SK-MEL-5 (cell line): ENCODE measurements at regions not wholly inside any gene's neighbourhood (a gene's known extent, or its start where the extent isn't known, plus 50 kb on each side); places are given as distances from the start of the nearest gene placed in this dataset.
A peak's percentile ranks its signal among the peaks of the same experiment; 100 is the strongest.

Experiments
- DNase-seq: peaks from one replicate; pipeline ENCODE4 v3.0.0-alpha.2; 2016; ENCODE audit warnings: low read depth, low spot score
- in situ Hi-C: cut with HindIII; loops from 2 replicates; pipeline ENCODE4 v1.10.0; 2016; ENCODE audit warnings: low sequenced_read_pairs, high pct_unique_total_duplicates, low pct_unique_long_range_greater_than_20kb

DNA sequence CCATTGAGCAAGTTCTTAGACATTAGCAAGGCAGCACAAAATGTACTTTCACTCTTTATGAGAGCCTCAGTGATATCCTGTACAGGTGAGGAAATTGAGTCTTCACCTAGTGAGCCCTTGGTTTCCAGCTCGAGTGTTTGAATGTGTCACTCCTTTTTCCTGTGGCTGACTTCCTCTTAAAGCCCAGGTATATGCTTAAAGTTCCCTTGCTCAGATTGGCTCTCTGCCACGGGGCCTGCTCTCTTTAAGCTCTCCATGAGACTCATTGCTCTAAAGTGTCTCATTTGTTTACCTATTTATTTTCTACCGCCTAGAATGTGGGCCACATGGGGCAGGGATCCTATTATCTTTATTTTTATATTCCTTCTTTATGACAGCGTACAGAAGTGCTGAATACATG, 324.9 kb downstream of the SIPA1L2 start:
- in situ Hi-C loops = no loop called here
- DNase-seq = no peak

DNA sequence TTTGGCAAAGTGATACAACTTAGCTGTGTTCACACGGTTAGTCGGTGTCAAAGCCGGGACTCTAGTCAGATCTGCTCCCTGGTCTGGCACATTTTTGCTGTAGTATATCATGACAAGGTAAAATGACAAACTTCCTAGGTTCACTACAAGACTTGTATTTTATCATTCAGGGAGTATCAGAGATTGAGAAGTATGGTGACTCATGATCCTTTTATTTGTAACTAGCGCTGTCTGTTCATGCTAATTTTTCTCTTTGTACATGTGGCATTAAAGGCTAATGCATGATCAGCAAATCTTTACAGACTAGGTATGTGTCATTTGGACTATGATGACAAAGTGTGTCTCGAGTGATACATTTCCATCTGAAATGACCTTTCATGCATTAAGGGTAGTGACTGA, 326.7 kb downstream of the SIPA1L2 start:
- DNase-seq = no peak
- in situ Hi-C loops = no loop called here

DNA sequence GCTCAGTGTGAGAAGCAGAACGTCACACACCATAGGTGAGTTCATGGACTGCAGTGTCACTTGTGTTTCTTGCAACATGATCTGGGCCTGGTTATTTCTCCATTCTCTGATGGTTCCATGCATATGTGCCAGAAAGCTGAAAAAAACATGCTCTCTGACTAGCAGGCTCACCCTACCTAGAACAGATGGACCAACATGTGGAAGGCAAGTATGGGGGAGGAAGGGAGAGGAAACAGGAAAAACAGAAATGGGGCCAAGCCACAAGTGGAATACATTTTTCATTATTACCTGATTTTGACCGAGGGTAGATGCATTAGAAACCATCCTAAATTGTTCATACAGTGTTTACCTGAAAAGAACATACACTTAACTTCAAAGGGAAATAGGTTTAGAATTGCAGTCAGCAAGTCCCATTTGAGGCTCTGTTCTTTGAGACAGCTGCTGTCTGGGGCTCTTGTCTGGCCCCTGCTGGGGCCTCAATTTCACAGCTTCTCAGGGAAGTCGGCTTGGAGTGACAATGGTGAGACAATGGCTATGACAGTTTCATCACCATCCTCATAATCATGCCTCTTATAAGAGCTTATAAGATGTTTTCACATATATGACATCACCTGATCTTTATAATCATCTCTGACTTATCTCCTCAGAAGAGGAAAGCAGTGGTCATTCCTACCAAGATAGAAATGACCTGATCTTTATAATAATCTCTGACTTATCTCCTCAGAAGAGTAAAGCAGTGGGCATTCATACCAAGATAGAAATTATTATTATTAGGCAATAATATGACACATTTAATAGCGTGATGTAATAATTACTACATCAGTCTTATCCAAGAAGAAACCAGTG, 327.3 kb downstream of the SIPA1L2 start:
- in situ Hi-C loops = no loop called here
- DNase-seq = no peak

DNA sequence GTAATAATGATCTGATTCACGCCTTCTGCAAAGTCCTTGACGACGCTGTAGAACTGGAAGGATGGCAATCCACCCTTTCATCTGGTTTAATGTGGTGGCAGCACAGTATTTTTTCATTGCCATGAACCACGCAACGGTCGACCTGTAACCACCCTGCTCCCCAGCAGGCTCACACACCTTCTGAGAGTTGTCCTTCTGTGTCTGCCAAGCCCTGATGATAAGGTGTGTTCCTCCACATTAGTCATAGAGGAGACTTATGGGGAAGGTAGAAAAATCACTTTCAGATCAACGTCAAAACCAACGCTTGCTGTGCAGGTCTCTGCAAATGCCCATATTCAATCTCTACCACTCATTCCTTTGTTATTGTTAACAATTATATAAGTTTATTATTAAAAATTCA, 328.7 kb downstream of the SIPA1L2 start:
- in situ Hi-C loops = no loop called here

DNA sequence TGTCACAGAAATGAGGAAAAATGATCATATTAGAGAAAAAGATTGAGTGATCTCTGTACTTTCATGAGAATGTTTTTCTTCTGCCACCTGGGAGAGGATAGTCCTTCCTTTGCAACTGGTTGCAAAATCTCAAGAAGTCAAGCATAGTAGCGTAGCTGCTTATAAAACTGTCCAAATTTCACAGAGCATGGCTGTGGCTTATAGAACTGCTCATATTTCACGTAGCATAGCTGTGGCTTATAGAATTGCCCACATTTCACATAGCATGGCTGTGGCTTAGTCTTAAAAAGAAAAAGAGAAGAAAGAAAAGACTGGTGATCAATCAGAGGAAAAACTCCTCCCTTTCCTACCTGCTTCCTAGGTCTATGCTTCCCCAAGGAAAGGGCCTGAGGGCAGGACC, 329.5 kb downstream of the SIPA1L2 start:
- DNase-seq = no peak
- in situ Hi-C loops = no loop called here

More for the DNA sequence above, 328.7 kb downstream of the SIPA1L2 start:
- DNase-seq = no peak

DNA sequence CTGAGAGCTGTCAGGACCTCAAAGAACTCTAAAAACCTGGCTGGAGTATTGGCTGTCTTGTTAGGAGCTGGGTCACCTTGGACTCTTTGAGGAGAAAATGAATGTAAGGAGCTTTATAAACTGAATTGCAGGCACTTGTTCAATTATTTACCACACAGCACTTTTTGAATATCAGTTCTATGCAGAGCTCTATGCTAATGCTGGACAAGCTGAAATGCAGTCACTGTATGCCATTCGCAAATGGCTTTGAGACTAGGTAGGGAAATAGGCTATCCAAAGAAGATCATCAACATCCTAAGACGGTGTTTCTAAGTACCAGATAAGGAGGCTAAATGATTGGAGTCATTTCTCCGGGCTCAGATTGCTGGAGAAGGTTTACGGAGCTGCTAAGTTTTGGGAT, 333.5 kb downstream of the SIPA1L2 start:
- DNase-seq = no peak
- in situ Hi-C loops = no loop called here

DNA sequence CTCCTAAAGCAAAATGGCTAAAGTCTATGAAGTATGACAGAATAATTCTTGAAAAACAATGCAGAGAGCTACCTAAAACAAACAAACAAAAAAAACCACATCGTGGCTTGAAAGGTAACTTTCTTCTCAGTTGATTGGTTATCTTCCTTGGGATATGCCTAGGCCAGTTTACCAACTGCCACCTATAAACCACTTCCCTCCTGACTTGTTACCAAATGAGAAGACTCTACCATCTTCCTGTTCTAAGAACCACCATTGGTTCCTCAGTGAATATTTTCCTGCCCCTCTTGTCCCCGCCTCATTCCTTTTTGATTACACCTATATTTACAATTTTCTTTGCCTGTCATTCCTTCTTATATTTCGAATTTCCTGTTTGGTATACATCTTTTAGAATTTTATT, 336.6 kb downstream of the SIPA1L2 start:
- DNase-seq = no peak
- in situ Hi-C loops = no loop called here

DNA sequence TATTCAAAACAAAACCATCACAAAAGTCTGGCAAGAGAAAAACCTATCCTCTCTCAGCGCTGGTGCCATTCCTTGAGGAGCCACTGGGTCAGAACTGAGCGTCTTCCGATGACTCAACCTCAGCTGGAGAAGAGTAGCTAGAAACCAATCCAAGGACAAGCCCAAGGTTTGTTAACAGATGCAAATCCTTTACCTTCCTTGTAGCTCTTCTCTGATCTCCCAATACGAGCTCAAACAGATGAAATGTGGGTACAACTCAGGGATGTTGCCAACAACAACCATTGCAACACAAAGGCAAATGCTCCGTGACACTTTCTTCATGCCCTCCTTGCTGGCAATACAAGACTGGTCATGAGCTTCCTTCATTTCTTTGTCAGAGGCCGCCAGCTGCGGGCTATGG, 337.1 kb downstream of the SIPA1L2 start:
- in situ Hi-C loops = no loop called here
- peak; percentile 8 for DNase-seq

DNA sequence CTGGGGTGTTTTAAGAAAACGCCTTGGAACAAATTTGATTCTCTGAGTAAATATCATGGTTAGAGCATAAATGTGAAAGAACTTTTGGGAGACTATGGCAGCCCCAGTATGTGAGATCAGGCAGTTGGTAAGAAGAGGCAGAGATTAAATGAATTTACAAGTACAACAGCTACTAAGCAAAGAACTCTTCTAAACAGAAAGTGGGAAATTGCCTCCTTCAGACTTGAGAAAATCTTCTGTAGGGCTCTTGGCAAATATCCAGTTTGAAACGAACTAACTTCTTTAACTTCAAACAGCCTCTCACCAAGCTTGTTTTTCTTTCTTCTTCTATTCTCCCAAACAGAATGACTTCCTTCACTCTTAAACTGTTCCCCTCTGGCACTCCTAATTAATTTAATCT, 337.7 kb downstream of the SIPA1L2 start:
- in situ Hi-C loops = no loop called here
- DNase-seq = no peak

DNA sequence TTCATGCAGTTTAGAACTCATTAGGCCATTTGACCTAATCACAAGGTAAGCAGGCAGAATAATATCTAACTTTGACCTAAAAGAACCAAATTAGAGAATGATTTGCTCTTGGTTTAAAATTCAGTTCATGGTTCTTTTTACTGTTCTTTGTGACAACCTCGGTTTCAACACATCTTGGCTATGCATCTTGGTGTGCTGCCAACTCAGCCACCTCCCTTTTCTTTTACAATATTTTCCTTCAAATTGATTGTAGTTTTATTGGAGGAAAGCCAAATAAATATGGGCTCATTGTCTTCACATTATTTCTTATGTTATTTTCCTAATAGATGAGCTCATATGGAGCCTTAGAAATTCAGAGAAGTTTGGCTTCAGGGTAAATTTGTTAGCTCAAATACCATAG, 338.3 kb downstream of the SIPA1L2 start:
- no peak for DNase-seq
- in situ Hi-C loops = no loop called here

DNA sequence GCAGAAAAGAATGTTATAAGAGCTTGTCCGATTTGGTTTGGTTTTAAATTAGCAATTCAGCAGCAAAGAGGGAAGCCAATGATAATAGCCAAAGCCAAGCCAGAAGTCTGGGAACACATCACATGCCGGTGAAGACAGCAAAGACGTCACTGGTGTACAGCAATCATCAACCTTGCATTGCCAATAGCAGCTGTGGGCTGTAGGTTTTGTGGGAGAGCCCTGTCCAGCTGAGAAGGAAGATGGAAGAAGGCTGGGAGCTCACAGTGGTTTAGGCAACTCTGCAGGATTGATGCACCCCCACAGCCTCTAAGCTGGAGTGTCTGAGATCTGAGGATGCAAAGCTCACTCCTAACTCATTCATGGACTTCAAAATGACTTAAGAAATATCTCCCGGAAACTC, 338.7 kb downstream of the SIPA1L2 start:
- DNase-seq = no peak
- in situ Hi-C loops = no loop called here

DNA sequence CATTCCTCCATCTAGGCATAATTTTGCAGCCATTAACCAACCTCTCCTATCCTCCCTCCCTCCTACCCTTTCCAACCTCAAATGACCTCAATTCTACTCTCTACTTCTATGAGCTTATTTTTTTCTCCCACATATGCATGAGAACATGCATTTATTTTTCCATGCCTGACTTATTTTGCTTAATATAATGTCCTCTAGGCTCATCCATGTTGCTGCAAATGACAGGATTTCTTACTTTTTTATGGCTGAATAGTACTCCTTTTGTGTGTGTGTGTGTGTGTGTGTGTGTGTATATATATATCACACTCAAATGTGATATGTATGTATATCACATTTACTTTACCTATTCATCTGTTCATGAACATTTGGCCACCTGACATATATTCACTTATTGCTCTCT, 339.4 kb downstream of the SIPA1L2 start:
- in situ Hi-C loops = no loop called here

DNA sequence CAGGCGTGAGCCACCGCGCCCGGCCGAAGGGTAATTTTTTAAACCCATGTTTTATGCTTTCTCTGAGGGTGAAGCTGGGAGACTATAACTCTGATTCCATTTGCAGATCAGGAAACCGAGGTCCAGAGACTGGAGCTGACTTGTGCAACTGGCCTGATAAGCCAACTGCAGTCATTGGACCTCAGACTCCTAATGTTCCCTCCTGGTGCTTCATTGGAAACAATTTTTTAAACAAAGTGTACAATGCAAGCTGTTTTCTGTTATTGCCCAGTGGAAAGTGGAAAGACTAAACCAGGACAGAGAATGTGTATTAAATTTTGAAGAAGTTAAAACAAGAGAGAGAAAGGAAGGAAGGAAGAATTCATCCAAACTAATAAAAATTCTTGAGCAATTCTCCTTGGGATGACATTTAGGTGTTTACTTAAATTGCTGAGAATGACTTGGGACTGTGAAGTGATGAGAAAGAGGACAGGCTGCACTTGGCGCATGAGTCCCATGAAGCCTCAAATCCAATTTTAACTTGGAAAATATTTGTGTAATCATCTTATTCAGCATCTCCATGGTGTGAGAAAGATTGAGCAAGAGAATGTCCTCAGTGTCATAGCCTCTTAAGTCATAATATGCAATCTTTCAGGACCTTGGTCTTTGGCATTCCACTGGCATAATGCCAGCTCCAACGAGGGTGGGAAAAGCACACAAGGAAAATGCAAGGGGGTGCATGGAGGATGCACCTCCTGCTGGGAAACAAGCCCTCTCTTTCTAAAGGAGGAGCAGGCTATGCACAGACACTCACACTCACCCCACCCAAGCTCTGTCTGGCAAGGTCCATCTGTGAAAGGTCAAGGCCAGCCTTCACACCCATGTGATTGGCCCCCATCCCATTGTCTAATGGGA, 342.0 kb downstream of the SIPA1L2 start:
- in situ Hi-C loops = no loop called here
- no peak for DNase-seq

More for the DNA sequence above, 339.4 kb downstream of the SIPA1L2 start:
- DNase-seq = no peak

DNA sequence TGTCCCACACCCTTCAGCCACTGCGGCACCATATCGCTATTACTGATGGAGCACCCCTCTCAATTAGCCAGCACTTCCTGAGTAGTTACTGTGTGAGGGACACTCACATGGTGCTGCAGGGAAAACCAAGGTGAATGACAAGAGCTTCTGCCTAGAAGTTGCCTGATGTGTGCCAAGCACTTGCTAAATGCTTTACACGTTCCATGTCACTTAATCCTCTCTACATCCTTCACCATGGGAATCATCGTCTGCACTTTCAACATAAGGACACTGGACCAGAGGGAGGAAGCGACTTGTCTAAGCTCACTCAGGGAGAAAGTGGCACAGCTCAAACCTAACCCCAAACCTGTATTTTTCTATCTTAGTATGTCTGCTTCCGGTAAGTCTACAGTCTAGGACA, 344.8 kb downstream of the SIPA1L2 start:
- DNase-seq = no peak
- in situ Hi-C loops = no loop called here

DNA sequence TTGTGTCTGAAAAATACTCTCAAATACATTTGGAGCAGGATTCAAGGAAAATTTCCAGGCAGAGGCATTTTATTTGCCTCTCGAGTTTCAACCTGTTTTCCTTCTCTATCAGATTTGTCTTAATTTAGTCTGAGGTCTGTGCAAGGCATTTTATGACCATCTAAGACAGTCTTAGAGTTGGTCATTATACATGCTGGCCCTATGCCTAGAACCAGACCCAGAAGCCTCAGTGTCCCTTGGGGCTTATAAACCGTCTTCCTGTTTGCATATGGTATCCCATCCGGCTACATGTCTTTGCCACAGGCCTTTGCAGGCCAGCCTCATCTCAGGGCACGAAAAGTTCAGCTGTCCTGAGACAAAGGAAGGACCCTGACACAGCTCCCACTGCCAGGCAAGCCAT, 346.1 kb downstream of the SIPA1L2 start:
- peak; percentile 38 for DNase-seq
- in situ Hi-C loops = no loop called here

DNA sequence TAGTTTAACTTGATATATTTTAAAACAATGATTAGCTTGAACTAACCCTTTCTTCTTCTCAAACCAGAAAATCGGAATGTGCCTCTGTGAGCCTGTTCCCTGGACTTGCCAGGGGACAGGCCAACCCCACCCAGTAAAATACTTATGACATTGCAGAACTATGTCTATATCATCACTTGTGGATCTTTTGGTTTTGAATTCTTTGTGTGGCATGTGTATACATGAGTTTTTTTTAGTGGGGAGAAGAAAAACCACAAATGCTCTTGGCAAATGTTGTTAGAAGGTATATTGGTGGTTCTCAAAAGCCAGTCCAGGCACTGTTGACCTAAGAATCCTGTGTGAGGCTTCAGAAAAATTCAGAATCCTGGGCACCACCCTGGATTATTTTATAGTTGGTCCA, 347.4 kb downstream of the SIPA1L2 start:
- no peak for DNase-seq
- in situ Hi-C loops = no loop called here

DNA sequence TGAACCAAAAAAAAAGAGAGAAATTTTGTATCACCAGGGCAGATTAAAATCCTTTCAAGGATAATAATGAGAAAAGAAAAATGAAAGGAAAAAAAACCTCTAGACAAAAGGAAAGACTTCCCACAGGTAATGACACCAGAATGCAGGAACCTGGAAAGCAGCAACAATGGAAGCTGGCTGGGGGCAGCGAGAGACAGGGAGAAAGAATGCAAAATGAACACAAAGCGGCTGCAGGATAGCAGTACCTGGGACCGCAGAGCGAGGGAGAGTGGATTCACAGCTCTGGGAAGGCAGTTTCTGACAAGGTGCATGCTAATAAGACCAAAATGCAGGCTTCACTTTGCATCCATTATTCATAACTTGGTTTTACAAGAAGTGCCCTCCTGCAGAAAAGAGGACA, 349.0 kb downstream of the SIPA1L2 start:
- no peak for DNase-seq
- in situ Hi-C loops = no loop called here

DNA sequence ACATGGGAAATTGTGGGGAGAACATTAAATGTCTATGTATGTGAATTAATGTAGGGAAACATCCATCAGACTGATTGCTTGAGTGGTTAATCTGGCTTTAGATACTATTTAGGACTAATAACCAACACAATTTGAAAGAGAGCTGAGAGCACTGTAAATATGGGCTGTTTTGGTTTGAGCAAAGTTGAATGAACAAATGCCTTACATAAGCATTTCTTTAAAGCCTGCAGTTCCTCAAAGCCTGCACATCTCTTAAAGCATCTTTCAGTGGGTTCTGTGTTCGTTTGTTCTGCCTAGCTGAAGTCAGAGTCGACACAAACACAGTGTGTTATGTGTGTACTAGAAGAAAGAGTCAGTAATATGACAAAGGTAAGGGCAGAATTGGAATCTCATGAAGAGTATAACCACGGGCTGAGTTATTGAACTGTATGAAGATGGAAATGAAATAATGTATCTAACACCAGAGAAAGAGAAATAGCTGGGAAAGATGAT, 350.0 kb downstream of the SIPA1L2 start:
- in situ Hi-C loops = no loop called here
- no peak for DNase-seq

DNA sequence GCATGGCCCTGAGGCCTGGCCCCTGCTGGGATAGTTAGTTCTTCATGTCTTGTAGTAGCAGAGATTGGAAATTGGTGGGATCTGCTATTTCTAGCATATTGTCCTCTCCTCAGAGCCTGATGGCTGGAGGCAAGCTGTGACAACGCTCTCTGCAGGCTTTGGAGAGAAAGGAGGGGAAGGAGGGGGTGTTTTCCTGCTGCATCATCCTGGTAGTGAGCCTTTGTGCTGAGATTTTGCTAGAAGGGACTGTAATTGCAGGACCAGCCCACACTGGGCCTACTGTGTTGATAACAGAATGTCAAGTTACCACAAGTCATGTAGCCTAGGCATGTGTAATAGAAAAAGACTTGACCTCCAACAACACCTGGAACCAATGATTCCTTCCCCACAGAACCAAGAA, 351.0 kb downstream of the SIPA1L2 start:
- no peak for DNase-seq
- in situ Hi-C loops = no loop called here
